HG03565 (cell line): ENCODE measurements at regions not wholly inside any gene's neighbourhood (a gene's known extent, or its start where the extent isn't known, plus 50 kb on each side); places are given as distances from the start of the nearest gene placed in this dataset.
A peak's percentile ranks its signal among the peaks of the same experiment; 100 is the strongest.

Source experiments
- ATAC-seq: cut with Tn5 transposase; IDR thresholded peaks from one replicate; pipeline ENCODE4 v1.9.1; 2021; ENCODE audit warnings: mild to moderate bottlenecking, moderate library complexity; ENCODE audit not compliant: unreplicated experiment

GRCh38 chrX:110863883-110864282 lies 68.3 kb upstream of the CHRDL1 start:
- no peak for ATAC-seq

DNA sequence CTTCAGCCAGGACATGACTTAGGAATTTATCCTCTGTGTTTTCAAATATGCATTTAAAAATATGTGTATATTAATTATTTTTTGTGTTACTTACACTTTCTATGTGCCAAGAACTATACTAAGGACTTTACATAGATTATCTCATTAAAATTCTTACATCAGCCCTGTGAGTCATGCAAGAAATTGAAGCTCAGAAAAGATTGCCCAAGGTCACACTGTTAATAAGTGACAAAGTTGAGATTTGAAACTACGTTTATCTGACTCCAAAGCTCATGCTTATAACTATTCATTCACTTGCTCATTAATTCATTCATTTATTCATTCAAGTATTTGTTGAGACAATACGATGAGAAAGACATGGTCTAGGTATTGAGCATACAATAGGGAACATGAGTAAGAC lies 62.9 kb upstream of the CHRDL1 start:
- no peak for ATAC-seq

DNA sequence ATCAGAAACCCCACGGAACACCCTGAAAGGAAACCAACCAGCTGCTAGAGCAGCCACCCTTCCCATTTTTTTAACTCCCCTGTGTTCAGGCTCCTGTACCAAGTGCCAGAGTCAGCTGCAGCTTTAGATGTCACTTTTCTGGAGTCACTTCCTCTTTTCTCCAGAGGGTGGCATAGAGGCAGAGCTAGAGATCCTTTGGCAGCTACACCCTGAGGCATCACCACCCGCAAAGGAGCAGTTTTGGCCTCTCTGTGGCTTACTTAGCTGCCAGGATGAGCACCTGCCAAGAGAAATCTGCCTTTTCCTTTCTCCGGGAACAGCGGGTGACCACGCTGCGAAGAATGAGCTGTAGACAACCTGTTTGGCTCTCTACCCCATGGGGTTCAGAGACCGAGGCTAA lies 58.0 kb upstream of the CHRDL1 start:
- peak; percentile 46 for ATAC-seq

GRCh38 chrX:110852180-110852579 lies 56.6 kb upstream of the CHRDL1 start:
- ATAC-seq: no peak

DNA sequence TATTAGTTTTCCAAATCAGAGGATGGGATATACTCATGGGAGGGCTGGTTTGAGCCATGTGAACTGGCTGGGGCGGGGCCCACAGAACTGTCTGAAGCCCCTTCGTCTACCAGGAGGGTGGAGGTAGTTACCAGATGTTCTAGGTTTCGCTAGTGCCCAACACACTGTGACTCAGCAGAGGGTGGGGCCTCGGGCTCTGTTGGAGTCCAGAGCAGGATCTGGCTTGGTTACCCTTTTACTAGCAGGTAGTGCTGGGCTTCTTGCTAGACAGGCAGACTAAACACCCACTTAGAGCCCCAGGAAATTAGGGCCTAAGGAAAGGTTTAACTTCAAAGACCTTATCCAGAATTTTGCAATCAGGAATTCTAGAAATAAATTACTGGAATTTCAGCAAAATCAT lies 56.2 kb upstream of the CHRDL1 start:
- ATAC-seq: no peak

DNA sequence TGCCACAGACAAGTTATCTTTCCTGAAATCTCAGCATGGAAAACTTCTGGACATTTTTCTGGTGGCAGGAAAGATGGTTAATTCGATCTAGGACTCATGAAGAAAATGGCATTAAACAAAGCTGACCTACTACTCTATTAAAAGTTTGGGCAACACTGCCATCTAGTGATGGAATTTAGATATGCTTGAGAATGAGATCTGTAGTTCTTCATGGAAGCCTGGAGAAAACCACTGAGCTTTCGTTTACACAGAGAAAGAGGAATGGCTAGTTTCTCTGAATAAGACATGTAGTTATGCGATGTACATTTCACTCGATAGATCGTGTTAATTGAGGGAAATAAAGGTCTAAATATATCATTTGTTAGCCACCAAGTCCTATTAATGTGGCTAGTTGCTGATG lies 51.7 kb upstream of the CHRDL1 start:
- ATAC-seq: peak; percentile 83

DNA sequence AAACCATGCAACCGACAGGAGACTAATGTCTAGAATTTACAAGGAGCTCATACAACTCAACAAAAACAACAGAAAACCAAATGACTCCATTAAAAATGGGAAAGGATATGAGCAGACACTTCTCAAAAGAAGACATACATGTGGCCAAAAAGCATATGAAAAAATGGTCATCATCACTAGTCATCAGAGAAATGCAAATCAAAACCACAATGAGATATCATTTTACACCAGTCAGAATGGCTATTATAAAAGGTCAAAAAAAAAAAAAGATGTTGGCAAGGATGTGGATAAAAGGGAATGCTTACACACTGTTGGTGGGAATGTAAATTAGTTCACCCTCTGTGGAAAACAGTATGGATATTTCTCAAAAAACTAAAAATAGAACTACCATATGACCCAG lies 50.5 kb upstream of the CHRDL1 start:
- no peak for ATAC-seq
